ENCODE measurements at regions not wholly inside any gene's neighbourhood (a gene's known extent, or its start where the extent isn't known, plus 50 kb on each side); places are given as distances from the start of the nearest gene placed in this dataset.

- TF ChIP-seq, protein P1, sequence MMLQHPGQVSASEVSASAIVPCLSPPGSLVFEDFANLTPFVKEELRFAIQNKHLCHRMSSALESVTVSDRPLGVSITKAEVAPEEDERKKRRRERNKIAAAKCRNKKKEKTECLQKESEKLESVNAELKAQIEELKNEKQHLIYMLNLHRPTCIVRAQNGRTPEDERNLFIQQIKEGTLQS (IDR thresholded peaks at IDR 0.05; ENCODE audit: borderline replicate concordance, extremely low read depth, low read depth, low read length): no peak
- no peak for TF ChIP-seq ZNF592 (IDR thresholded peaks at IDR 0.05)
- TF ChIP-seq SMARCA5 (IDR thresholded peaks at IDR 0.05): no peak
- no peak for TF ChIP-seq IRF5 (IDR thresholded peaks at IDR 0.05; ENCODE audit: borderline replicate concordance)
- TF ChIP-seq SPI1 (IDR thresholded peaks at IDR 0.05; ENCODE audit: borderline replicate concordance, insufficient read depth, low read depth, low read length): no peak
- no peak for TF ChIP-seq SMAD1 (IDR thresholded peaks at IDR 0.05; ENCODE audit: low read depth, partially characterized antibody)
- TF ChIP-seq STAT1 (conservative IDR thresholded peaks at IDR 0.05): no peak
- TF ChIP-seq EED (IDR thresholded peaks at IDR 0.05; ENCODE audit: low read depth): no peak
- TF ChIP-seq BRCA1 (IDR thresholded peaks at IDR 0.05; ENCODE audit: low read depth, low read length): no peak
- TF ChIP-seq, protein P2, sequence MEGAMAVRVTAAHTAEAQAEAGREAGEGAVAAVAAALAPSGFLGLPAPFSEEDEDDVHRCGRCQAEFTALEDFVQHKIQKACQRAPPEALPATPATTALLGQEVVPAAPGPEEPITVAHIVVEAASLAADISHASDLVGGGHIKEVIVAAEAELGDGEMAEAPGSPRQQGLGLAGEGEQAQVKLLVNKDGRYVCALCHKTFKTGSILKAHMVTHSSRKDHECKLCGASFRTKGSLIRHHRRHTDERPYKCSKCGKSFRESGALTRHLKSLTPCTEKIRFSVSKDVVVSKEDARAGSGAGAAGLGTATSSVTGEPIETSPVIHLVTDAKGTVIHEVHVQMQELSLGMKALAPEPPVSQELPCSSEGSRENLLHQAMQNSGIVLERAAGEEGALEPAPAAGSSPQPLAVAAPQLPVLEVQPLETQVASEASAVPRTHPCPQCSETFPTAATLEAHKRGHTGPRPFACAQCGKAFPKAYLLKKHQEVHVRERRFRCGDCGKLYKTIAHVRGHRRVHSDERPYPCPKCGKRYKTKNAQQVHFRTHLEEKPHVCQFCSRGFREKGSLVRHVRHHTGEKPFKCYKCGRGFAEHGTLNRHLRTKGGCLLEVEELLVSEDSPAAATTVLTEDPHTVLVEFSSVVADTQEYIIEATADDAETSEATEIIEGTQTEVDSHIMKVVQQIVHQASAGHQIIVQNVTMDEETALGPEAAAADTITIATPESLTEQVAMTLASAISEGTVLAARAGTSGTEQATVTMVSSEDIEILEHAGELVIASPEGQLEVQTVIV (IDR thresholded peaks at IDR 0.05; ENCODE audit: borderline replicate concordance, partially characterized antibody): no peak
- TF ChIP-seq WRNIP1 (IDR thresholded peaks at IDR 0.05; ENCODE audit: borderline replicate concordance, low read depth, low read length): no peak
- no peak for TF ChIP-seq POLR2AphosphoS2 (IDR thresholded peaks at IDR 0.05; ENCODE audit: low read depth, low read length)
- TF ChIP-seq ZNF274 (IDR thresholded peaks at IDR 0.05; ENCODE audit: insufficient read depth, insufficient read length): no peak
- TF ChIP-seq ZNF207 (IDR thresholded peaks at IDR 0.05; ENCODE audit: borderline replicate concordance): no peak
- TF ChIP-seq RELB (IDR thresholded peaks at IDR 0.05; ENCODE audit: low read depth): peak; percentile 45; the same call in 1 of the 2 replicates
- no peak for TF ChIP-seq SRF (IDR thresholded peaks at IDR 0.05; ENCODE audit: low read depth in 2 of 2, low read length in 2 of 2)
- TF ChIP-seq KLF5 (IDR thresholded peaks at IDR 0.05; ENCODE audit: partially characterized antibody): no peak
- TF ChIP-seq NR2C2 (IDR thresholded peaks at IDR 0.05; ENCODE audit: borderline replicate concordance, control insufficient read depth, insufficient read length, low read depth): no peak
- no peak for TF ChIP-seq NFXL1 (IDR thresholded peaks at IDR 0.05; ENCODE audit: borderline replicate concordance)
- no peak for TF ChIP-seq TAF1 (IDR thresholded peaks at IDR 0.05; ENCODE audit: borderline replicate concordance, low read depth, low read length)
- TF ChIP-seq TCF7 (IDR thresholded peaks at IDR 0.05; ENCODE audit: borderline replicate concordance): no peak
Observed at GRCh38 chr1:104746994-104747393, 997.3 kb downstream of the AMY1C start (continued).

Data from GM12878 (cell line).